Thyroid gland (tissue), 4 donors: ENCODE measurements at regions not wholly inside any gene's neighbourhood (a gene's known extent, or its start where the extent isn't known, plus 50 kb on each side); places are given as distances from the start of the nearest gene placed in this dataset.

Experiments
- DNase-seq, 2 donors: peaks; one replicate each; pipeline ENCODE4 v3.0.0-alpha.2; 2019
- H3K27ac ChIP-seq, 3 donors: fragments of 200-600 bp; sonication (generic); 1 replicate in 2 of 3; 2 replicates in 1 of 3; pipeline ENCODE4 v1.5.1; 2016 to 2019; ENCODE audit warnings: mild to moderate bottlenecking in 1 of 3, moderate library complexity in 1 of 3
- H3K27me3 ChIP-seq: fragments of 200-600 bp; sonication (generic); one replicate; pipeline ENCODE4 v1.5.1; 2019
- H3K36me3 ChIP-seq, 2 donors: fragments of 200-600 bp; sonication (generic); one replicate each; pipeline ENCODE4 v1.5.1; 2016 to 2019
- H3K4me1 ChIP-seq, 2 donors: fragments of 200-600 bp; sonication (generic); one replicate each; pipeline ENCODE4 v1.5.1; 2017 to 2019
- H3K4me3 ChIP-seq, 3 donors: fragments of 200-600 bp; sonication (generic); replicated peaks in 1 of 3; 1 replicate in 2 of 3; 2 replicates in 1 of 3; pipeline ENCODE4 v1.5.1; 2016; ENCODE audit warnings: mild to moderate bottlenecking in 1 of 3
- H3K9me3 ChIP-seq: fragments of 200-600 bp; sonication (generic); one replicate; pipeline ENCODE4 v1.5.1; 2017
- CTCF ChIP-seq, 6 experiments: fragments of 200-600 bp in 3 of 6; fragments of 450-650 bp in 3 of 6; sonication (generic) in 3 of 6; IDR thresholded peaks; one replicate each; pipeline ENCODE4 v1.5.1; 2016 to 2019; ENCODE audit warnings: antibody characterized with exemption in 6 of 6, mild to moderate bottlenecking in 2 of 6, inconsistent platforms in 1 of 6, moderate library complexity in 1 of 6
- POLR2A ChIP-seq, 2 donors: fragments of 450-650 bp; IDR thresholded peaks; one replicate each; pipeline ENCODE4 v1.6.1; 2017; ENCODE audit warnings: antibody characterized with exemption in 2 of 2, mild to moderate bottlenecking in 2 of 2, moderate library complexity in 1 of 2
- WGBS, 2 donors: methylation state at CpG; one replicate each; pipeline ENCODE4 v1.1.5; 2017; 5-methylcytosine and 5-hydroxymethylcytosine counted together
- intact Hi-C: fragments of 100-400 bp; cut with DNase I; formaldehyde crosslinking; loops from one replicate; pipeline ENCODE4 v1.15.1; 2023

- Histone ChIP-seq H3K27me3 (no peaks in the 10 kb centered on the region), H3K9me3 (no peaks in the 10 kb centered on the region), H3K27ac (no peak overlapping the region), H3K36me3 (no peaks in the 10 kb centered on the region), H3K4me1 (no peaks in the 10 kb centered on the region), H3K4me3 (no peak overlapping the region)
- WGBS, 2 donors = 79 to 85% methylated on average over 13 to 14 of the region's 14 CpGs
- TF ChIP-seq CTCF (IDR thresholded peaks at IDR 0.05) (no peak), POLR2A (IDR thresholded peaks at IDR 0.05) (no peak)
- DNase-seq = no peak
- intact Hi-C loops = no loop called here
Observed at GRCh38 chr9:38276771-38277439, 115.6 kb upstream of the ALDH1B1 start.

- intact Hi-C loops = no loop called here
- H3K27me3 ChIP-seq = no peaks in the 10 kb centered on the region
- no peaks in the 10 kb centered on the region for H3K9me3 ChIP-seq
- H3K4me3 ChIP-seq = no peak overlapping the region
- no peaks in the 10 kb centered on the region for H3K4me1 ChIP-seq
- no peak for TF ChIP-seq CTCF (IDR thresholded peaks at IDR 0.05)
- TF ChIP-seq POLR2A (IDR thresholded peaks at IDR 0.05) = no peak
- H3K27ac ChIP-seq = no peak overlapping the region
- DNase-seq = no peak
- H3K36me3 ChIP-seq = no peaks in the 10 kb centered on the region
- WGBS, 2 donors = 50 to 71% methylated on average over 4 of the region's 4 CpGs
Observed at GRCh38 chr9:38274800-38275199, 117.7 kb upstream of the ALDH1B1 start.

- Histone ChIP-seq H3K4me1 (no peaks in the 10 kb centered on the region), H3K27me3 (no peaks in the 10 kb centered on the region), H3K27ac (no peak overlapping the region), H3K4me3 (no peak overlapping the region), H3K36me3 (no peaks in the 10 kb centered on the region), H3K9me3 (no peaks in the 10 kb centered on the region)
- TF ChIP-seq CTCF (IDR thresholded peaks at IDR 0.05) (no peak), POLR2A (IDR thresholded peaks at IDR 0.05) (no peak)
- DNase-seq = no peak
- intact Hi-C loops = no loop called here
- 67 to 78% methylated on average over 1 of the region's 1 CpG for WGBS, 2 donors
Observed at GRCh38 chr9:38272710-38273109, 119.8 kb upstream of the ALDH1B1 start.

- WGBS, 2 donors = 70 to 82% methylated on average over 3 of the region's 3 CpGs
- no peaks in the 10 kb centered on the region for H3K4me1 ChIP-seq
- intact Hi-C loops = no loop called here
- H3K36me3 ChIP-seq = no peaks in the 10 kb centered on the region
- no peak overlapping the region for H3K4me3 ChIP-seq
- no peak for DNase-seq
- no peaks in the 10 kb centered on the region for H3K9me3 ChIP-seq
- TF ChIP-seq POLR2A (IDR thresholded peaks at IDR 0.05) (no peak), CTCF (IDR thresholded peaks at IDR 0.05) (no peak)
- no peaks in the 10 kb centered on the region for H3K27me3 ChIP-seq
- H3K27ac ChIP-seq = no peak overlapping the region
Observed at GRCh38 chr9:38271666-38272241, 120.7 kb upstream of the ALDH1B1 start.

GRCh38 chr9:38269775-38270174 lies 122.7 kb upstream of the ALDH1B1 start:
- Histone ChIP-seq H3K4me3 (no peak overlapping the region), H3K27ac (no peak overlapping the region), H3K36me3 (no peaks in the 10 kb centered on the region), H3K4me1 (no peaks in the 10 kb centered on the region), H3K9me3 (no peaks in the 10 kb centered on the region), H3K27me3 (no peaks in the 10 kb centered on the region)
- no peak for DNase-seq
- TF ChIP-seq CTCF (IDR thresholded peaks at IDR 0.05) (no peak), POLR2A (IDR thresholded peaks at IDR 0.05) (no peak)
- WGBS, 2 donors = 78 to 79% methylated on average over 4 of the region's 4 CpGs
- intact Hi-C loops = no loop called here
